HepG2 (cell line): ENCODE measurements at regions not wholly inside any gene's neighbourhood (a gene's known extent, or its start where the extent isn't known, plus 50 kb on each side); places are given as distances from the start of the nearest gene placed in this dataset.

Experiments
- KDM5A ChIP-seq: fragments of 200-600 bp; sonication (generic); IDR thresholded peaks from 2 replicates; pipeline ENCODE4 v1.7.0; 2018; ENCODE audit warnings: antibody characterized with exemption, mild to moderate bottlenecking, low read length, borderline replicate concordance
- MAFF ChIP-seq: IDR thresholded peaks from 2 replicates; pipeline ENCODE4 v1.6.1; 2011; ENCODE audit warnings: low read depth, low read length, improper control_type of control experiment
- MAZ ChIP-seq, 2 experiments: sonication (generic) in 1 of 2; formaldehyde crosslinking in 1 of 2; IDR thresholded peaks; 2 replicates each; pipeline versions ENCODE4 v1.5.0 to v1.6.1; 2012 to 2020; ENCODE audit warnings: low read depth in 2 of 2, mild to moderate bottlenecking in 2 of 2, borderline replicate concordance in 1 of 2, improper control_type of control experiment in 1 of 2, low read length in 1 of 2, missing genetic modification reagents in 1 of 2, moderate library complexity in 1 of 2
- MTF1 ChIP-seq: sonication (generic); formaldehyde crosslinking; IDR thresholded peaks from 2 replicates; pipeline ENCODE4 v1.5.0; 2020; ENCODE audit warnings: missing genetic modification reagents
- NR1H2 ChIP-seq: sonication (generic); formaldehyde crosslinking; IDR thresholded peaks from 2 replicates; pipeline ENCODE4 v1.8.1; 2022; ENCODE audit warnings: low read depth, missing genetic modification reagents, borderline replicate concordance
- SP2 ChIP-seq: sonication (generic); formaldehyde crosslinking; IDR thresholded peaks from 2 replicates; pipeline ENCODE4 v1.5.1; 2020; ENCODE audit warnings: mild to moderate bottlenecking, missing genetic modification reagents
- ZNF10 ChIP-seq: sonication (generic); formaldehyde crosslinking; IDR thresholded peaks from 2 replicates; pipeline ENCODE4 v1.4.0; 2020; ENCODE audit warnings: mild to moderate bottlenecking, low read depth, missing genetic modification reagents, borderline replicate concordance
- ZNF644 ChIP-seq: IDR thresholded peaks from 2 replicates; pipeline ENCODE4 v1.6.1; 2016; ENCODE audit warnings: low read depth
- ZZZ3 ChIP-seq: sonication (generic); formaldehyde crosslinking; IDR thresholded peaks from 2 replicates; pipeline ENCODE4 v1.4.0; 2020; ENCODE audit warnings: missing genetic modification reagents, mild to moderate bottlenecking, borderline replicate concordance
- TF ChIP-seq, protein P1 (sequence below): sonication (generic); formaldehyde crosslinking; IDR thresholded peaks from 2 replicates; pipeline ENCODE4 v1.5.0; 2020; ENCODE audit warnings: mild to moderate bottlenecking, missing genetic modification reagents, moderate library complexity
- TF ChIP-seq, protein P2 (sequence below): sonication (generic); formaldehyde crosslinking; IDR thresholded peaks from 2 replicates; pipeline ENCODE4 v1.8.1; 2023; ENCODE audit warnings: mild to moderate bottlenecking, inconsistent platforms, moderate library complexity, missing genetic modification reagents, borderline replicate concordance
- TF ChIP-seq, protein P3 (sequence below): sonication (generic); formaldehyde crosslinking; IDR thresholded peaks from 2 replicates; pipeline ENCODE4 v1.4.0; 2020; ENCODE audit warnings: mild to moderate bottlenecking, missing genetic modification reagents
- TF ChIP-seq, protein P4 (sequence below): sonication (generic); formaldehyde crosslinking; IDR thresholded peaks from 2 replicates; pipeline ENCODE4 v1.8.1; 2022; ENCODE audit warnings: mild to moderate bottlenecking, missing genetic modification reagents
- TF ChIP-seq, protein P5 (sequence below): IDR thresholded peaks from 2 replicates; pipeline ENCODE4 v1.6.1; 2012; ENCODE audit warnings: inconsistent platforms

DNA sequence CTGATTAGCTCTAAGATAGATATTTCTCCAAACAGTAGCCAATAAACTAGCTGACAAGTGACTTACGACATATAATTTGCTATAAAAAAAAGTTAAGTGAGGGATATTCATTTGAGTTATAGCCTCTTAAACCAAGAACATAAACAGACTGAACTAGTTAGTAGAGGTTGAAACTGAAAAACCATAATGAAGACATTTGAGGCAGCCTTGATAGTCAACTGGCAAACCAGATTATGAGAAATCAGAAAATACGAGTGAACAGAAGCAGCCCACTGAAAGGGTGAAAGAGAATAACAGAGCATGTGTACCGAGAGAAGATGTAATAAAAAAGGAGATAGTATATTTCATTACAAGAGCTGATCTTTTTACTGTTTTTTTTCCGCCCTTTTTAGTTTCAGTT lies 698.1 kb upstream of the SETBP1 start:
- TF ChIP-seq, protein P1, sequence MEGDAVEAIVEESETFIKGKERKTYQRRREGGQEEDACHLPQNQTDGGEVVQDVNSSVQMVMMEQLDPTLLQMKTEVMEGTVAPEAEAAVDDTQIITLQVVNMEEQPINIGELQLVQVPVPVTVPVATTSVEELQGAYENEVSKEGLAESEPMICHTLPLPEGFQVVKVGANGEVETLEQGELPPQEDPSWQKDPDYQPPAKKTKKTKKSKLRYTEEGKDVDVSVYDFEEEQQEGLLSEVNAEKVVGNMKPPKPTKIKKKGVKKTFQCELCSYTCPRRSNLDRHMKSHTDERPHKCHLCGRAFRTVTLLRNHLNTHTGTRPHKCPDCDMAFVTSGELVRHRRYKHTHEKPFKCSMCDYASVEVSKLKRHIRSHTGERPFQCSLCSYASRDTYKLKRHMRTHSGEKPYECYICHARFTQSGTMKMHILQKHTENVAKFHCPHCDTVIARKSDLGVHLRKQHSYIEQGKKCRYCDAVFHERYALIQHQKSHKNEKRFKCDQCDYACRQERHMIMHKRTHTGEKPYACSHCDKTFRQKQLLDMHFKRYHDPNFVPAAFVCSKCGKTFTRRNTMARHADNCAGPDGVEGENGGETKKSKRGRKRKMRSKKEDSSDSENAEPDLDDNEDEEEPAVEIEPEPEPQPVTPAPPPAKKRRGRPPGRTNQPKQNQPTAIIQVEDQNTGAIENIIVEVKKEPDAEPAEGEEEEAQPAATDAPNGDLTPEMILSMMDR (CRISPR knock-in tag): no peak
- TF ChIP-seq MAZ (IDR thresholded peaks at IDR 0.05; ENCODE audit: borderline replicate concordance, low read depth, low read length) (no peak), MAZ (CRISPR knock-in tag; IDR thresholded peaks at IDR 0.05; ENCODE audit: low read depth) (no peak), MAFF (no peak), ZNF644 (CRISPR knock-in tag) (no peak), ZNF10 (CRISPR knock-in tag) (no peak), ZZZ3 (no peak), MTF1 (CRISPR knock-in tag) (no peak), KDM5A (no peak), SP2 (CRISPR knock-in tag) (no peak), NR1H2 (CRISPR knock-in tag) (no peak)
- TF ChIP-seq, protein P2, sequence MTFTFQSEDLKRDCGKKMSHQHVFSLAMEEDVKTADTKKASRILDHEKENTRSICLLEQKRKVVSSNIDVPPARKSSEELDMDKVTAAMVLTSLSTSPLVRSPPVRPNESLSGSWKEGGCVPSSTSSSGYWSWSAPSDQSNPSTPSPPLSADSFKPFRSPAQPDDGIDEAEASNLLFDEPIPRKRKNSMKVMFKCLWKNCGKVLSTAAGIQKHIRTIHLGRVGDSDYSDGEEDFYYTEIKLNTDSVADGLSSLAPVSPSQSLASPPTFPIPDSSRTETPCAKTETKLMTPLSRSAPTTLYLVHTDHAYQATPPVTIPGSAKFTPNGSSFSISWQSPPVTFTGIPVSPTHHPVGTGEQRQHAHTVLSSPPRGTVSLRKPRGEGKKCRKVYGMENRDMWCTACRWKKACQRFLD: no peak
- TF ChIP-seq, protein P3, sequence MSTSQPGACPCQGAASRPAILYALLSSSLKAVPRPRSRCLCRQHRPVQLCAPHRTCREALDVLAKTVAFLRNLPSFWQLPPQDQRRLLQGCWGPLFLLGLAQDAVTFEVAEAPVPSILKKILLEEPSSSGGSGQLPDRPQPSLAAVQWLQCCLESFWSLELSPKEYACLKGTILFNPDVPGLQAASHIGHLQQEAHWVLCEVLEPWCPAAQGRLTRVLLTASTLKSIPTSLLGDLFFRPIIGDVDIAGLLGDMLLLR: no peak
- TF ChIP-seq, protein P4, sequence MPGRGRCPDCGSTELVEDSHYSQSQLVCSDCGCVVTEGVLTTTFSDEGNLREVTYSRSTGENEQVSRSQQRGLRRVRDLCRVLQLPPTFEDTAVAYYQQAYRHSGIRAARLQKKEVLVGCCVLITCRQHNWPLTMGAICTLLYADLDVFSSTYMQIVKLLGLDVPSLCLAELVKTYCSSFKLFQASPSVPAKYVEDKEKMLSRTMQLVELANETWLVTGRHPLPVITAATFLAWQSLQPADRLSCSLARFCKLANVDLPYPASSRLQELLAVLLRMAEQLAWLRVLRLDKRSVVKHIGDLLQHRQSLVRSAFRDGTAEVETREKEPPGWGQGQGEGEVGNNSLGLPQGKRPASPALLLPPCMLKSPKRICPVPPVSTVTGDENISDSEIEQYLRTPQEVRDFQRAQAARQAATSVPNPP (CRISPR knock-in tag): no peak
- TF ChIP-seq, protein P5, sequence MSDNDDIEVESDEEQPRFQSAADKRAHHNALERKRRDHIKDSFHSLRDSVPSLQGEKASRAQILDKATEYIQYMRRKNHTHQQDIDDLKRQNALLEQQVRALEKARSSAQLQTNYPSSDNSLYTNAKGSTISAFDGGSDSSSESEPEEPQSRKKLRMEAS: no peak
